ENCODE measurements at regions not wholly inside any gene's neighbourhood (a gene's known extent, or its start where the extent isn't known, plus 50 kb on each side); places are given as distances from the start of the nearest gene placed in this dataset.

DNA sequence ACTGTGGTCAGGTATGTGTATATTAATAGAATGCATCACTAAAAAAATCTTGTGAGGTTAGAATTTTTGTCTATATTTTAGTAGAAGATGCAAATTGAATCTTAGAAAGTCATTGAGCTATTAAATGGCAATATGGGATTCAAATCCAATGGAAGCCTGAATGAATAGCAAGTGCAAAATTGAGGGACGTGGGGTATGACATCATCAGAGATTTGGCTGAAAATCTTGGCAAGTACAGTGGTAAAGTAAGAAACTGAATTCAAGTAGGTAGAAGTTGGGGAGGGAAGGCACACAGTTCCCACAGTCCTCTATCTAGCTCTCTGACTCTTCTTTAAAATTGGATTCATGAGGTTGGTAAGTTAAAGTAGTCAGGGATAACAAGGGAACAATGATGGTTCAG, 97.4 kb upstream of the SSTR1 start:
- Mint-ChIP-seq H3K4me1 (ENCODE audit: low read depth) (peaks cover 38% of the 10 kb centered on the region), H3K36me3 (ENCODE audit: low read depth) (peaks cover 17% of the 10 kb centered on the region), H3K4me3 (no peak overlapping the region), H3K27me3 (ENCODE audit: insufficient read depth) (no peaks in the 10 kb centered on the region; the same call in 1 of the 2 replicates), H3K9me3 (peaks cover 16% of the 10 kb centered on the region), H3K27ac (no peak overlapping the region)
- TF ChIP-seq, protein P1, sequence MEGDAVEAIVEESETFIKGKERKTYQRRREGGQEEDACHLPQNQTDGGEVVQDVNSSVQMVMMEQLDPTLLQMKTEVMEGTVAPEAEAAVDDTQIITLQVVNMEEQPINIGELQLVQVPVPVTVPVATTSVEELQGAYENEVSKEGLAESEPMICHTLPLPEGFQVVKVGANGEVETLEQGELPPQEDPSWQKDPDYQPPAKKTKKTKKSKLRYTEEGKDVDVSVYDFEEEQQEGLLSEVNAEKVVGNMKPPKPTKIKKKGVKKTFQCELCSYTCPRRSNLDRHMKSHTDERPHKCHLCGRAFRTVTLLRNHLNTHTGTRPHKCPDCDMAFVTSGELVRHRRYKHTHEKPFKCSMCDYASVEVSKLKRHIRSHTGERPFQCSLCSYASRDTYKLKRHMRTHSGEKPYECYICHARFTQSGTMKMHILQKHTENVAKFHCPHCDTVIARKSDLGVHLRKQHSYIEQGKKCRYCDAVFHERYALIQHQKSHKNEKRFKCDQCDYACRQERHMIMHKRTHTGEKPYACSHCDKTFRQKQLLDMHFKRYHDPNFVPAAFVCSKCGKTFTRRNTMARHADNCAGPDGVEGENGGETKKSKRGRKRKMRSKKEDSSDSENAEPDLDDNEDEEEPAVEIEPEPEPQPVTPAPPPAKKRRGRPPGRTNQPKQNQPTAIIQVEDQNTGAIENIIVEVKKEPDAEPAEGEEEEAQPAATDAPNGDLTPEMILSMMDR (IDR thresholded peaks at IDR 0.05), result no peak
- no peak for DNase-seq

DNA sequence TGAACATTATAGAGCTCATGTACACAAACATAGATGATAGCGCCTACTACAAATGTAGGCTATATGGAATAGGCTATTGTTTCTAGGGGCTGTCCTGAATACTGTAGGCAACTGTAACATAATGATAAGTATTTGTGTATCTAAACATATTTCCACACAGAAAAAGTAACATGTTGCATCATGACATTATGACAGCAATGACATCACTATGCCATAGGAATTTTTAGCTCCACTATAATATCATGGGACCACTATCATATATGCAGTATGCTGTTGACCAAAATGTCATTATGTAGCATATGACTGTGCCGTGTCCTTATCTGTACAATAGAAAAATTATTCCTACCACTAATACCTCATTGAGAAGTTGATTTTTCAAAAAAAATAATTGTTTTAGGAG, 96.7 kb upstream of the SSTR1 start:
- Mint-ChIP-seq H3K9me3 (peaks cover 16% of the 10 kb centered on the region), H3K4me1 (ENCODE audit: low read depth) (peaks cover 38% of the 10 kb centered on the region), H3K27ac (no peak overlapping the region), H3K4me3 (no peak overlapping the region), H3K36me3 (ENCODE audit: low read depth) (peaks cover 16% of the 10 kb centered on the region), H3K27me3 (ENCODE audit: insufficient read depth) (no peaks in the 10 kb centered on the region; the same call in 1 of the 2 replicates)
- no peak for DNase-seq
- TF ChIP-seq, protein P1 (IDR thresholded peaks at IDR 0.05), result no peak

DNA sequence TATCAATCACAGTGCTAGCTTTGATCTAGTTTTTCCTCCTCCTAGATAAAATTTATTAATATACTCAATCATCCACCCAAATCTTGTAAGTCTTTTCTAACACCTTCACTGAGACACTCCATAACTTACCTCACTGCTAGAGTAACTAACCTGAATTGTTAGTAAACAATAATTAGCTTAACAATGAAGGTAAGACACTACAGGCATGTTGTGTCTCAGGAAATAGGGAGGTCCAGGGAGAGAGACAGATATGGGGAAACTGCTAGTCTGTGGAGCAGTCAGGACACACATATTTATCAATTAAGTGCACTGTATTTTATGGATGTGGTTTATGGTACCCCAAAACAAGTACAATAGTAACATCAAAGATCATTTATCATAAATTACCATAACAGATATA, 94.2 kb upstream of the SSTR1 start:
- DNase-seq, result no peak
- TF ChIP-seq, protein P1 (IDR thresholded peaks at IDR 0.05), result no peak
- Mint-ChIP-seq H3K27me3 (ENCODE audit: insufficient read depth) (no peaks in the 10 kb centered on the region; the same call in 1 of the 2 replicates), H3K36me3 (ENCODE audit: low read depth) (no peaks in the 10 kb centered on the region), H3K4me3 (no peak overlapping the region), H3K27ac (no peak overlapping the region), H3K4me1 (ENCODE audit: low read depth) (peaks cover 16% of the 10 kb centered on the region), H3K9me3 (no peaks in the 10 kb centered on the region)

DNA sequence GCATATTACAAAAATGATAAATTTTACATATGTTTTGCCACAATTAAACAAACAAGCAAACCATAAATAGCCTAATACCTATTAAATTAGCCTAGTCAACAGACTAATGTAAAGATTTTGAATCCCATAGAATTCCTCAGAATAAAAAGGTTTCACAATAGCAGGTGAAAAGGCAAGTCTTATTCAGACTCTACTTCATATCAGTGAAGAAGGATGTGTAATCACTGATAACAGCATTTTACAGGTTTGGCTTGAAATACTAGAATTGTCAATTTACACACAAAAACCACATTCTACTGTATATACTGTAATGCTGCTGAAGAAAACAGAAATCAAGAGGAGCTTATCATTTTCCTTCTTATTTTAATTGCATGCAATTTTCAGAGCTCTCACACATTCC, 90.8 kb upstream of the SSTR1 start:
- Mint-ChIP-seq H3K27me3 (ENCODE audit: insufficient read depth) (no peaks in the 10 kb centered on the region; the same call in 1 of the 2 replicates), H3K27ac (no peak overlapping the region), H3K4me3 (no peak overlapping the region), H3K4me1 (ENCODE audit: low read depth) (peaks cover 16% of the 10 kb centered on the region), H3K9me3 (peaks cover 4% of the 10 kb centered on the region; the same call in 1 of the 2 replicates), H3K36me3 (ENCODE audit: low read depth) (no peaks in the 10 kb centered on the region)
- no peak for DNase-seq
- TF ChIP-seq, protein P1 (IDR thresholded peaks at IDR 0.05), result no peak

DNA sequence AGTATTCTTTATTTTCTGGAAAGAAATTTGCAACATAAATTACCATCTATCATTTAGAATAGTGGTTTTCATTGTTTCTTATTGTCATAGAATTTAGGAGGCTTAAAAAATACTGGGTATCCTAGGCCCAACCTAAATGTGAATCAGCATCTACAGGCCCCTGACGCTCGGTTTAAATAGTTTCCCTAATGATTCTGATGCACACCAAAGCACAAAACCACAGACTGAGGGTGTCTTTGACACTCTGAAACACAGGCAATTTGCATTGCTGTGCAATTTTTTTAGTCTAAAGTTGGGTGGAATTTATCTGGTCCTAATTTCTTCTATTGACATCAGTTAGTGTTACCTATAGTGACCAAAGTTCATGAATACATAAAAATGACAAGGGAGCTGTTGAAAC, 87.6 kb upstream of the SSTR1 start:
- Mint-ChIP-seq H3K9me3 (peaks cover 4% of the 10 kb centered on the region; the same call in 1 of the 2 replicates), H3K27ac (no peak overlapping the region), H3K27me3 (ENCODE audit: insufficient read depth) (no peaks in the 10 kb centered on the region), H3K4me3 (no peak overlapping the region), H3K36me3 (ENCODE audit: low read depth) (no peaks in the 10 kb centered on the region), H3K4me1 (ENCODE audit: low read depth) (peaks cover 48% of the 10 kb centered on the region)
- TF ChIP-seq, protein P1 (IDR thresholded peaks at IDR 0.05), result no peak
- DNase-seq, result no peak
